Activated naive CD4-positive, alpha-beta T cell treated with anti-CD3 and anti-CD28 coated beads, Interleukin-2, amount 10 ng/mL, durations not matched to agents 7 days and 5 days (primary cell): ENCODE measurements at regions not wholly inside any gene's neighbourhood (a gene's known extent, or its start where the extent isn't known, plus 50 kb on each side); places are given as distances from the start of the nearest gene placed in this dataset.

Source experiments
- CTCF ChIA-PET: fragments of 350-600 bp; sonication (Branson Sonifier 250); formaldehyde crosslinking; loops from one replicate; lab custom pipeline; 2021; ENCODE audit warnings: antibody characterized with exemption; lab: Charles Lee
- DNase-seq: peaks from one replicate; pipeline ENCODE4 v3.0.0-alpha.2; 2020
- H3K27ac Mint-ChIP-seq: one replicate; pipeline ENCODE4 v1.8.0; 2021; ENCODE audit warnings: mild to moderate bottlenecking, moderate library complexity, mixed read lengths
- H3K27me3 Mint-ChIP-seq: one replicate; pipeline ENCODE4 v1.8.0; 2021; ENCODE audit warnings: mild to moderate bottlenecking, mixed read lengths
- H3K36me3 Mint-ChIP-seq: one replicate; pipeline ENCODE4 v1.8.0; 2021; ENCODE audit warnings: mixed read lengths
- H3K4me1 Mint-ChIP-seq: one replicate; pipeline ENCODE4 v1.8.0; 2021; ENCODE audit warnings: mixed read lengths
- H3K4me3 Mint-ChIP-seq: one replicate; pipeline ENCODE4 v1.8.0; 2021; ENCODE audit warnings: mild to moderate bottlenecking, moderate library complexity, mixed read lengths
- H3K9me3 Mint-ChIP-seq: one replicate; pipeline ENCODE4 v1.8.0; 2021; ENCODE audit warnings: mixed read lengths

- CTCF ChIA-PET = no interaction called here
- Mint-ChIP-seq H3K4me3 (no peak overlapping the region), H3K27me3 (no peaks in the 10 kb centered on the region), H3K4me1 (no peaks in the 10 kb centered on the region), H3K9me3 (peaks cover 6% of the 10 kb centered on the region), H3K36me3 (no peaks in the 10 kb centered on the region), H3K27ac (no peak overlapping the region)
- DNase-seq = no peak
These were observed 464.4 kb downstream of the CMPK2 start for GRCh38 chr2:6401301-6401700.

- CTCF ChIA-PET = no interaction called here
- H3K9me3 Mint-ChIP-seq = peaks cover 2% of the 10 kb centered on the region
- no peak for DNase-seq
- no peaks in the 10 kb centered on the region for H3K27me3 Mint-ChIP-seq
- H3K4me1 Mint-ChIP-seq = no peaks in the 10 kb centered on the region
- H3K4me3 Mint-ChIP-seq = no peak overlapping the region
- no peaks in the 10 kb centered on the region for H3K36me3 Mint-ChIP-seq
- no peak overlapping the region for H3K27ac Mint-ChIP-seq
These were observed 457.6 kb downstream of the CMPK2 start for GRCh38 chr2:6408057-6408456.

GRCh38 chr2:6410313-6410712 is 455.4 kb downstream of the CMPK2 start:
- no peaks in the 10 kb centered on the region for H3K27me3 Mint-ChIP-seq
- CTCF ChIA-PET = no interaction called here
- H3K9me3 Mint-ChIP-seq = no peaks in the 10 kb centered on the region
- H3K4me1 Mint-ChIP-seq = no peaks in the 10 kb centered on the region
- H3K27ac Mint-ChIP-seq = no peak overlapping the region
- H3K36me3 Mint-ChIP-seq = no peaks in the 10 kb centered on the region
- no peak for DNase-seq
- H3K4me3 Mint-ChIP-seq = no peak overlapping the region

GRCh38 chr2:6412533-6413091 is 453.1 kb downstream of the CMPK2 start:
- H3K4me1 Mint-ChIP-seq = no peaks in the 10 kb centered on the region
- no peak overlapping the region for H3K27ac Mint-ChIP-seq
- no peak overlapping the region for H3K4me3 Mint-ChIP-seq
- no peak for DNase-seq
- CTCF ChIA-PET = no interaction called here
- no peaks in the 10 kb centered on the region for H3K27me3 Mint-ChIP-seq
- no peaks in the 10 kb centered on the region for H3K9me3 Mint-ChIP-seq
- H3K36me3 Mint-ChIP-seq = no peaks in the 10 kb centered on the region

- H3K27ac Mint-ChIP-seq = no peak overlapping the region
- CTCF ChIA-PET = no interaction called here
- no peaks in the 10 kb centered on the region for H3K9me3 Mint-ChIP-seq
- no peaks in the 10 kb centered on the region for H3K36me3 Mint-ChIP-seq
- H3K4me3 Mint-ChIP-seq = no peak overlapping the region
- DNase-seq = no peak
- H3K4me1 Mint-ChIP-seq = no peaks in the 10 kb centered on the region
- no peaks in the 10 kb centered on the region for H3K27me3 Mint-ChIP-seq
These were observed 448.7 kb downstream of the CMPK2 start for GRCh38 chr2:6417050-6417449.

GRCh38 chr2:6418291-6418690 is 447.4 kb downstream of the CMPK2 start:
- CTCF ChIA-PET = no interaction called here
- no peaks in the 10 kb centered on the region for H3K36me3 Mint-ChIP-seq
- H3K4me1 Mint-ChIP-seq = no peaks in the 10 kb centered on the region
- H3K27me3 Mint-ChIP-seq = no peaks in the 10 kb centered on the region
- H3K9me3 Mint-ChIP-seq = no peaks in the 10 kb centered on the region
- no peak for DNase-seq
- H3K27ac Mint-ChIP-seq = no peak overlapping the region
- H3K4me3 Mint-ChIP-seq = no peak overlapping the region

- Mint-ChIP-seq H3K36me3 (no peaks in the 10 kb centered on the region), H3K4me3 (no peak overlapping the region), H3K9me3 (no peaks in the 10 kb centered on the region), H3K4me1 (no peaks in the 10 kb centered on the region), H3K27me3 (no peaks in the 10 kb centered on the region), H3K27ac (no peak overlapping the region)
- DNase-seq = no peak
- CTCF ChIA-PET = no interaction called here
These were observed 444.5 kb downstream of the CMPK2 start for GRCh38 chr2:6421138-6421730.

- no peaks in the 10 kb centered on the region for H3K27me3 Mint-ChIP-seq
- CTCF ChIA-PET = no interaction called here
- H3K4me3 Mint-ChIP-seq = no peak overlapping the region
- no peak for DNase-seq
- H3K4me1 Mint-ChIP-seq = no peaks in the 10 kb centered on the region
- H3K27ac Mint-ChIP-seq = no peak overlapping the region
- H3K36me3 Mint-ChIP-seq = no peaks in the 10 kb centered on the region
- H3K9me3 Mint-ChIP-seq = no peaks in the 10 kb centered on the region
These were observed 443.8 kb downstream of the CMPK2 start for GRCh38 chr2:6421888-6422287.

GRCh38 chr2:6423157-6423556 is 442.6 kb downstream of the CMPK2 start:
- DNase-seq = no peak
- Mint-ChIP-seq H3K4me1 (no peaks in the 10 kb centered on the region), H3K36me3 (no peaks in the 10 kb centered on the region), H3K9me3 (no peaks in the 10 kb centered on the region), H3K27me3 (no peaks in the 10 kb centered on the region), H3K4me3 (no peak overlapping the region), H3K27ac (no peak overlapping the region)
- CTCF ChIA-PET = no interaction called here

GRCh38 chr2:6423944-6424343 is 441.8 kb downstream of the CMPK2 start:
- Mint-ChIP-seq H3K36me3 (no peaks in the 10 kb centered on the region), H3K9me3 (no peaks in the 10 kb centered on the region), H3K27me3 (no peaks in the 10 kb centered on the region), H3K4me3 (no peak overlapping the region), H3K27ac (no peak overlapping the region), H3K4me1 (no peaks in the 10 kb centered on the region)
- CTCF ChIA-PET = no interaction called here
- DNase-seq = no peak

GRCh38 chr2:6425032-6425431 is 440.7 kb downstream of the CMPK2 start:
- Mint-ChIP-seq H3K27me3 (no peaks in the 10 kb centered on the region), H3K4me1 (no peaks in the 10 kb centered on the region), H3K9me3 (no peaks in the 10 kb centered on the region), H3K27ac (no peak overlapping the region), H3K4me3 (no peak overlapping the region), H3K36me3 (no peaks in the 10 kb centered on the region)
- CTCF ChIA-PET = no interaction called here
- DNase-seq = no peak

- Mint-ChIP-seq H3K9me3 (no peaks in the 10 kb centered on the region), H3K36me3 (no peaks in the 10 kb centered on the region), H3K27ac (no peak overlapping the region), H3K4me1 (no peaks in the 10 kb centered on the region), H3K27me3 (no peaks in the 10 kb centered on the region), H3K4me3 (no peak overlapping the region)
- no peak for DNase-seq
- CTCF ChIA-PET = no interaction called here
These were observed 436.3 kb downstream of the CMPK2 start for GRCh38 chr2:6429210-6429986.

GRCh38 chr2:6434438-6434837 is 431.3 kb downstream of the CMPK2 start:
- DNase-seq = no peak
- H3K27ac Mint-ChIP-seq = no peak overlapping the region
- no peaks in the 10 kb centered on the region for H3K4me1 Mint-ChIP-seq
- H3K4me3 Mint-ChIP-seq = no peak overlapping the region
- CTCF ChIA-PET = no interaction called here
- H3K36me3 Mint-ChIP-seq = no peaks in the 10 kb centered on the region
- no peaks in the 10 kb centered on the region for H3K9me3 Mint-ChIP-seq
- no peaks in the 10 kb centered on the region for H3K27me3 Mint-ChIP-seq

GRCh38 chr2:6441800-6442199 is 423.9 kb downstream of the CMPK2 start:
- H3K4me1 Mint-ChIP-seq = no peaks in the 10 kb centered on the region
- CTCF ChIA-PET = no interaction called here

More at GRCh38 chr2:6441800-6442199, 423.9 kb downstream of the CMPK2 start:
- DNase-seq = no peak
- Mint-ChIP-seq H3K27ac (no peak overlapping the region), H3K4me3 (no peak overlapping the region), H3K9me3 (no peaks in the 10 kb centered on the region), H3K27me3 (no peaks in the 10 kb centered on the region), H3K36me3 (no peaks in the 10 kb centered on the region)
